HepG2 (cell line): ENCODE measurements at regions not wholly inside any gene's neighbourhood (a gene's known extent, or its start where the extent isn't known, plus 50 kb on each side); places are given as distances from the start of the nearest gene placed in this dataset.

ENCODE experiments used
- ATAC-seq: fragments of 200-7000 bp; cut with Tn5 transposase; 3 replicates; pipeline ENCODE4 v1.9.1; 2020; ENCODE audit warnings: mild to moderate bottlenecking, moderate library complexity
- BruUV-seq: library from RNA; stranded (reverse); fragments of 400-500 nt; replicated peaks from 2 replicates; lab custom pipeline; 2021; lab: Mats Ljungman, UMichigan
- CTCF ChIA-PET: fragments of 300-600 bp; formaldehyde crosslinking; extraction: SDS; loops from one replicate; lab custom pipeline; 2021; ENCODE audit warnings: low total read pairs, inconsistent platforms, low intra/inter-chr PET ratio; lab: Yijun Ruan, JAX
- POLR2A ChIA-PET: fragments of 350-600 bp; sonication (Branson Sonifier 250); formaldehyde crosslinking; loops from one replicate; lab custom pipeline; 2020; ENCODE audit warnings: antibody characterized with exemption, inconsistent platforms; lab: Yijun Ruan, JAX
- DNase-seq: peaks from one replicate; pipeline ENCODE4 v3.0.0-alpha.2; 2015; ENCODE audit warnings: low spot score
- FAIRE-seq: peaks from 3 replicates; lab custom pipeline; 2011; peaks lifted over from hg19 to GRCh38; lab: Jason Lieb, UNC
- H2AFZ ChIP-seq: one replicate; pipeline ENCODE4 v1.6.1; 2011; ENCODE audit warnings: low read length, inconsistent platforms
- H3K27ac ChIP-seq: fragments of 300-600 bp; 3 replicates; pipeline ENCODE4 v1.8.0; 2011; ENCODE audit warnings: mixed run types, mild to moderate bottlenecking, mixed read lengths, low read length, inconsistent platforms; ENCODE audit not compliant: insufficient read depth; ENCODE audit errors: extremely low read length
- H3K27me3 ChIP-seq, 2 experiments: fragments of 200-600 bp in 1 of 2; 2 replicates in 1 of 2; 3 replicates in 1 of 2; pipeline versions ENCODE4 v1.6.0 to v1.8.0; 2011; ENCODE audit warnings: low read length in 2 of 2, mild to moderate bottlenecking in 2 of 2, moderate library complexity in 2 of 2, inconsistent platforms in 1 of 2; ENCODE audit not compliant: insufficient read depth in 2 of 2, control insufficient read depth in 1 of 2
- H3K36me3 ChIP-seq, 2 experiments: fragments of 200-600 bp in 1 of 2; replicated peaks in 1 of 2; 2 replicates in 1 of 2; 3 replicates in 1 of 2; pipeline versions ENCODE4 v1.5.1 to v1.8.0; 2011; ENCODE audit warnings: low read length in 2 of 2, inconsistent platforms in 1 of 2; ENCODE audit not compliant: insufficient read depth in 2 of 2, control insufficient read depth in 1 of 2
- H3K4me1 ChIP-seq: 2 replicates; pipeline ENCODE4 v1.5.1; 2012; ENCODE audit warnings: low read length, inconsistent platforms; ENCODE audit not compliant: insufficient read depth
- H3K4me2 ChIP-seq: 2 replicates; pipeline ENCODE4 v1.6.0; 2011; ENCODE audit warnings: low read depth, low read length, inconsistent platforms
- H3K4me3 ChIP-seq, 3 experiments: fragments of 200-600 bp in 1 of 3; sonication (generic), shearing (Covaris generic) in 1 of 3; replicated peaks in 1 of 3; 2 replicates each; pipeline ENCODE4 v1.5.1; 2011 to 2016; ENCODE audit warnings: low read length in 3 of 3, inconsistent platforms in 2 of 3, low read depth in 2 of 3, mild to moderate bottlenecking in 2 of 3, control low read depth in 1 of 3, mixed read lengths in 1 of 3; ENCODE audit not compliant: insufficient read depth in 1 of 3
- H3K79me2 ChIP-seq: one replicate; pipeline ENCODE4 v1.6.1; 2011; ENCODE audit warnings: low read length, inconsistent platforms; ENCODE audit not compliant: insufficient read depth
- H3K9ac ChIP-seq: 2 replicates; pipeline ENCODE4 v1.6.0; 2011; ENCODE audit warnings: mild to moderate bottlenecking, low read depth, low read length, inconsistent platforms; ENCODE audit not compliant: insufficient read depth
- H3K9me3 ChIP-seq: 2 replicates; pipeline ENCODE4 v1.5.1; 2012; ENCODE audit warnings: mild to moderate bottlenecking, low read length
- H4K20me1 ChIP-seq: 2 replicates; pipeline ENCODE4 v1.6.0; 2011; ENCODE audit warnings: inconsistent platforms, mild to moderate bottlenecking, low read length, moderate library complexity; ENCODE audit not compliant: insufficient read depth
- CBFB ChIP-seq: sonication (generic); formaldehyde crosslinking; IDR thresholded peaks from 2 replicates; pipeline ENCODE4 v1.4.0; 2020; ENCODE audit warnings: missing genetic modification reagents
- CCDC6 ChIP-seq: sonication (generic); formaldehyde crosslinking; IDR thresholded peaks from 2 replicates; pipeline ENCODE4 v1.8.1; 2022; ENCODE audit warnings: mild to moderate bottlenecking, missing genetic modification reagents, moderate library complexity
- EED ChIP-seq: sonication (generic); formaldehyde crosslinking; IDR thresholded peaks from 2 replicates; pipeline ENCODE4 v1.5.0; 2020; ENCODE audit warnings: mild to moderate bottlenecking, missing genetic modification reagents
- KAT8 ChIP-seq: IDR thresholded peaks from 2 replicates; pipeline ENCODE4 v1.6.1; 2016; ENCODE audit warnings: missing genetic modification reagents, missing compliant biosample characterization
- MEF2D ChIP-seq: sonication (generic); formaldehyde crosslinking; IDR thresholded peaks from 2 replicates; pipeline ENCODE4 v1.5.1; 2020; ENCODE audit warnings: mild to moderate bottlenecking, missing genetic modification reagents
- MIER2 ChIP-seq: IDR thresholded peaks from 2 replicates; pipeline ENCODE4 v1.6.1; 2016; ENCODE audit warnings: missing biosample characterization, missing genetic modification reagents
- MXI1 ChIP-seq: IDR thresholded peaks from 3 replicates; pipeline ENCODE4 v1.6.1; 2012; ENCODE audit warnings: low read depth, low read length, inconsistent platforms, borderline replicate concordance
- NFKB2 ChIP-seq: sonication (generic); formaldehyde crosslinking; IDR thresholded peaks from 2 replicates; pipeline ENCODE4 v1.4.0; 2020; ENCODE audit warnings: missing genetic modification reagents, borderline replicate concordance
- NR2F1 ChIP-seq, 2 experiments: fragments of 450-650 bp in 1 of 2; formaldehyde crosslinking in 1 of 2; IDR thresholded peaks; 2 replicates each; pipeline versions ENCODE4 v1.5.0 to v1.6.1; 2016 to 2020; ENCODE audit warnings: mild to moderate bottlenecking in 1 of 2, missing compliant biosample characterization in 1 of 2, missing genetic modification reagents in 1 of 2, moderate library complexity in 1 of 2
- RBM22 ChIP-seq: fragments of 200-400 bp; formaldehyde crosslinking; optimal IDR thresholded peaks from 2 replicates; pipeline ENCODE3; 2017; ENCODE audit warnings: mild to moderate bottlenecking, low read length, moderate library complexity
- SRSF4 ChIP-seq: fragments of 200-400 bp; formaldehyde crosslinking; IDR thresholded peaks from one replicate; pipeline ENCODE4 v1.6.1; 2018; ENCODE audit warnings: mild to moderate bottlenecking, low read depth, low read length, moderate library complexity; ENCODE audit not compliant: poor library complexity, severe bottlenecking
- TIGD3 ChIP-seq: sonication (generic); formaldehyde crosslinking; IDR thresholded peaks from 2 replicates; pipeline ENCODE4 v1.5.1; 2020; ENCODE audit warnings: mild to moderate bottlenecking, missing genetic modification reagents, borderline replicate concordance
- ZBTB44 ChIP-seq: sonication (generic); formaldehyde crosslinking; IDR thresholded peaks from 2 replicates; pipeline ENCODE4 v1.4.0; 2020; ENCODE audit warnings: missing genetic modification reagents
- ZNF281 ChIP-seq: sonication (generic); formaldehyde crosslinking; IDR thresholded peaks from 2 replicates; pipeline ENCODE4 v1.4.0; 2020; ENCODE audit warnings: missing genetic modification reagents, borderline replicate concordance
- ZNF552 ChIP-seq: sonication (generic); formaldehyde crosslinking; IDR thresholded peaks from 2 replicates; pipeline ENCODE4 v1.9.0; 2022; ENCODE audit warnings: missing genetic modification reagents, mild to moderate bottlenecking, borderline replicate concordance
- ZNF775 ChIP-seq: sonication (generic); formaldehyde crosslinking; IDR thresholded peaks from 2 replicates; pipeline ENCODE4 v1.4.0; 2020; ENCODE audit warnings: missing genetic modification reagents, mild to moderate bottlenecking, moderate library complexity, borderline replicate concordance
- WGBS: methylation state at CpG from one replicate; pipeline ENCODE4 v1.1.6; 2017; ENCODE audit warnings: low lambda C conversion rate; 5-methylcytosine and 5-hydroxymethylcytosine counted together
- in situ Hi-C: cut with HindIII; loops from 2 replicates; pipeline ENCODE4 v1.10.0; 2017; ENCODE audit warnings: low pct_unique_long_range_greater_than_20kb; ENCODE audit not compliant: extremely low pct_ligation_motif_present
- intact Hi-C: fragments of 100-400 bp; cut with micrococcal nuclease; formaldehyde crosslinking; loops from one replicate; pipeline ENCODE4 v1.10.0; 2022; ENCODE audit not compliant: unreplicated experiment
- TF ChIP-seq, protein P1 (sequence below): IDR thresholded peaks from 2 replicates; pipeline ENCODE4 v1.6.1; 2016; ENCODE audit warnings: missing compliant biosample characterization, missing genetic modification reagents, borderline replicate concordance

- WGBS, result 4% methylated on average over 1 of the region's 1 CpG
- H3K36me3 ChIP-seq, result no peaks in the 10 kb centered on the region
- ChIA-PET POLR2A (no interaction called here), CTCF (no interaction called here)
- no peak overlapping the region for H3K4me2 ChIP-seq
- in situ Hi-C loops, result no loop called here
- no peaks in the 10 kb centered on the region for H4K20me1 ChIP-seq
- H3K4me1 ChIP-seq, result no peaks in the 10 kb centered on the region
- no peak overlapping the region for H2AFZ ChIP-seq
- FAIRE-seq (no peak), DNase-seq (no peak), ATAC-seq (no peak)
- no peaks in the 10 kb centered on the region for H3K27me3 ChIP-seq
- no peaks in the 10 kb centered on the region for H3K79me2 ChIP-seq
- no peak overlapping the region for H3K4me3 ChIP-seq
- BruUV-seq, result no TSS peak
- no peak overlapping the region for H3K27ac ChIP-seq
- no peak overlapping the region for H3K9ac ChIP-seq
- peaks cover 79% of the 10 kb centered on the region for H3K9me3 ChIP-seq
- intact Hi-C loops, result no loop called here
- TF ChIP-seq MXI1, result no peak
- no peak for TF ChIP-seq ZBTB44 (CRISPR knock-in tag)
- TF ChIP-seq MIER2 (CRISPR knock-in tag), result no peak
- no peak for TF ChIP-seq EED (CRISPR knock-in tag)
- TF ChIP-seq MEF2D (CRISPR knock-in tag), result no peak
- TF ChIP-seq NR2F1 (CRISPR knock-in tag; IDR thresholded peaks at IDR 0.05), result no peak
- TF ChIP-seq ZNF552 (CRISPR knock-in tag), result no peak
- TF ChIP-seq ZNF281, result no peak
- no peak for TF ChIP-seq TIGD3
- TF ChIP-seq CCDC6 (CRISPR knock-in tag), result no peak
- TF ChIP-seq ZNF775 (CRISPR knock-in tag), result no peak
- TF ChIP-seq RBM22, result no peak
- TF ChIP-seq NFKB2, result no peak
- no peak for TF ChIP-seq SRSF4
- TF ChIP-seq KAT8 (CRISPR knock-in tag), result no peak
- TF ChIP-seq, protein P1, sequence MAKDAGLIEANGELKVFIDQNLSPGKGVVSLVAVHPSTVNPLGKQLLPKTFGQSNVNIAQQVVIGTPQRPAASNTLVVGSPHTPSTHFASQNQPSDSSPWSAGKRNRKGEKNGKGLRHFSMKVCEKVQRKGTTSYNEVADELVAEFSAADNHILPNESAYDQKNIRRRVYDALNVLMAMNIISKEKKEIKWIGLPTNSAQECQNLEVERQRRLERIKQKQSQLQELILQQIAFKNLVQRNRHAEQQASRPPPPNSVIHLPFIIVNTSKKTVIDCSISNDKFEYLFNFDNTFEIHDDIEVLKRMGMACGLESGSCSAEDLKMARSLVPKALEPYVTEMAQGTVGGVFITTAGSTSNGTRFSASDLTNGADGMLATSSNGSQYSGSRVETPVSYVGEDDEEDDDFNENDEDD (CRISPR knock-in tag), result no peak
- TF ChIP-seq CBFB, result no peak
Observed at GRCh38 chr21:24852610-24853195, 754.6 kb downstream of the MRPL39 start.
